Embryonic facial prominence (tissue), 1 donor: ENCODE measurements at regions not wholly inside any gene's neighbourhood (a gene's known extent, or its start where the extent isn't known, plus 50 kb on each side); places are given as distances from the start of the nearest gene placed in this dataset.
"Not testable (repeated sequence)": the region's sequence is repeated elsewhere in the genome, so short reads cannot be mapped to it uniquely, and the experiment has no call there.

Experiments
- DNase-seq: peaks from one replicate; pipeline ENCODE4 v3.0.0-alpha.2; 2016; ENCODE audit errors: extremely low spot score

- no peak for DNase-seq
Observed at GRCh38 chr9:106107716-106108115, 413.4 kb downstream of the TMEM38B start.

GRCh38 chr9:106109706-106110105 is 415.4 kb downstream of the TMEM38B start:
- not testable (repeated sequence) for DNase-seq

- DNase-seq = no peak
Observed at GRCh38 chr9:106110483-106110882, 416.1 kb downstream of the TMEM38B start.

GRCh38 chr9:106111039-106111730 is 416.8 kb downstream of the TMEM38B start:
- DNase-seq = no peak

- no peak for DNase-seq
Observed at GRCh38 chr9:106112935-106113334, 418.6 kb downstream of the TMEM38B start.

- DNase-seq = no peak
Observed at GRCh38 chr9:106119176-106119575, 424.8 kb downstream of the TMEM38B start.

GRCh38 chr9:106120071-106120470 is 425.7 kb downstream of the TMEM38B start:
- DNase-seq = no peak

GRCh38 chr9:106127776-106128175 is 433.4 kb downstream of the TMEM38B start:
- DNase-seq = no peak

- DNase-seq = no peak
Observed at GRCh38 chr9:106130374-106130773, 436.0 kb downstream of the TMEM38B start.

- DNase-seq = no peak
Observed at GRCh38 chr9:106143781-106144180, 449.4 kb downstream of the TMEM38B start.

GRCh38 chr9:106146066-106146840 is 451.9 kb downstream of the TMEM38B start:
- DNase-seq = no peak

- DNase-seq = no peak
Observed at GRCh38 chr9:106146886-106147285, 452.5 kb downstream of the TMEM38B start.

- DNase-seq = no peak
Observed at GRCh38 chr9:106149956-106150355, 455.6 kb downstream of the TMEM38B start.

GRCh38 chr9:106156465-106156864 is 462.1 kb downstream of the TMEM38B start:
- no peak for DNase-seq

GRCh38 chr9:106172265-106172664 is 477.9 kb downstream of the TMEM38B start:
- no peak for DNase-seq

- no peak for DNase-seq
Observed at GRCh38 chr9:106174346-106174745, 480.0 kb downstream of the TMEM38B start.

GRCh38 chr9:106177216-106177615 is 482.9 kb downstream of the TMEM38B start:
- no peak for DNase-seq

- no peak for DNase-seq
Observed at GRCh38 chr9:106179191-106179590, 484.9 kb downstream of the TMEM38B start.

GRCh38 chr9:106203815-106204516 is 509.6 kb downstream of the TMEM38B start:
- not testable (repeated sequence) for DNase-seq

GRCh38 chr9:106207298-106207697 is 513.0 kb downstream of the TMEM38B start:
- no peak for DNase-seq

- DNase-seq = no peak
Observed at GRCh38 chr9:106218427-106218826, 524.1 kb downstream of the TMEM38B start.

- no peak for DNase-seq
Observed at GRCh38 chr9:106218854-106219253, 524.5 kb downstream of the TMEM38B start.

- no peak for DNase-seq
Observed at GRCh38 chr9:106220415-106220814, 526.1 kb downstream of the TMEM38B start.
